SKM-1 (cell line): ENCODE measurements at regions not wholly inside any gene's neighbourhood (a gene's known extent, or its start where the extent isn't known, plus 50 kb on each side); places are given as distances from the start of the nearest gene placed in this dataset.
"Not testable (repeated sequence)": the region's sequence is repeated elsewhere in the genome, so short reads cannot be mapped to it uniquely, and the experiment has no call there.

ENCODE experiments used
- DNase-seq: peaks from one replicate; lab custom pipeline; 2025; ENCODE audit not compliant: unreplicated experiment; lab: John Stamatoyannopoulos, UW

GRCh38 chr14:82879949-82880535 is 1346.4 kb upstream of the SEL1L start:
- DNase-seq, result no peak

- DNase-seq, result no peak
These were observed 1353.0 kb upstream of the SEL1L start for GRCh38 chr14:82886670-82887069.

GRCh38 chr14:82889701-82890100 is 1356.0 kb upstream of the SEL1L start:
- DNase-seq, result no peak

GRCh38 chr14:82896476-82896875 is 1362.8 kb upstream of the SEL1L start:
- no peak for DNase-seq

GRCh38 chr14:82897469-82898308 is 1364.0 kb upstream of the SEL1L start:
- no peak for DNase-seq

- DNase-seq, result no peak
These were observed 1372.1 kb upstream of the SEL1L start for GRCh38 chr14:82905762-82906161.

- DNase-seq, result no peak
These were observed 1378.3 kb upstream of the SEL1L start for GRCh38 chr14:82911930-82912329.

GRCh38 chr14:82913396-82913795 is 1379.7 kb upstream of the SEL1L start:
- no peak for DNase-seq

- DNase-seq, result no peak
These were observed 1381.7 kb upstream of the SEL1L start for GRCh38 chr14:82915381-82915780.

- no peak for DNase-seq
These were observed 1402.0 kb upstream of the SEL1L start for GRCh38 chr14:82935691-82936090.

GRCh38 chr14:82951171-82951570 is 1417.5 kb upstream of the SEL1L start:
- DNase-seq, result no peak

GRCh38 chr14:82963756-82964155 is 1430.1 kb upstream of the SEL1L start:
- no peak for DNase-seq

GRCh38 chr14:82987502-82988124 is 1454.0 kb upstream of the SEL1L start:
- no peak for DNase-seq

GRCh38 chr14:82994547-82994946 is 1460.9 kb upstream of the SEL1L start:
- not testable (repeated sequence) for DNase-seq

- no peak for DNase-seq
These were observed 1466.1 kb upstream of the SEL1L start for GRCh38 chr14:82999802-83000201.

GRCh38 chr14:83004456-83005006 is 1470.9 kb upstream of the SEL1L start:
- no peak for DNase-seq

GRCh38 chr14:83006121-83006670 is 1472.5 kb upstream of the SEL1L start:
- no peak for DNase-seq

GRCh38 chr14:83007052-83007451 is 1473.4 kb upstream of the SEL1L start:
- not testable (repeated sequence) for DNase-seq

- DNase-seq, result no peak
These were observed 1474.1 kb upstream of the SEL1L start for GRCh38 chr14:83007641-83008225.

GRCh38 chr14:83017296-83017695 is 1483.6 kb upstream of the SEL1L start:
- no peak for DNase-seq

GRCh38 chr14:83019744-83020414 is 1486.2 kb upstream of the SEL1L start:
- no peak for DNase-seq
